Activated T-helper 17 cell treated with anti-CD3 and anti-CD28 coated beads, Interleukin-2, amount 50 U/mL, for 72 hours (primary cell): ENCODE measurements at regions not wholly inside any gene's neighbourhood (a gene's known extent, or its start where the extent isn't known, plus 50 kb on each side); places are given as distances from the start of the nearest gene placed in this dataset.

Experiments
- ATAC-seq: fragments of 150-1000 bp; cut with Tn5 transposase; replicated peaks from 2 replicates; pipeline ENCODE4 v1.10.0; 2021; ENCODE audit warnings: mild to moderate bottlenecking, moderate library complexity
- H3K27ac Mint-ChIP-seq: one replicate; pipeline ENCODE4 v1.8.0; 2022; ENCODE audit warnings: mixed read lengths
- H3K27me3 Mint-ChIP-seq: one replicate; pipeline ENCODE4 v1.8.0; 2022; ENCODE audit warnings: mixed read lengths
- H3K36me3 Mint-ChIP-seq: one replicate; pipeline ENCODE4 v1.8.0; 2022; ENCODE audit warnings: low read depth, mild to moderate bottlenecking, mixed read lengths
- H3K4me1 Mint-ChIP-seq: one replicate; pipeline ENCODE4 v1.8.0; 2022; ENCODE audit warnings: mixed read lengths
- H3K4me3 Mint-ChIP-seq: one replicate; pipeline ENCODE4 v1.8.0; 2022; ENCODE audit warnings: mild to moderate bottlenecking, mixed read lengths
- H3K9me3 Mint-ChIP-seq: one replicate; pipeline ENCODE4 v1.8.0; 2022; ENCODE audit warnings: mixed read lengths

DNA sequence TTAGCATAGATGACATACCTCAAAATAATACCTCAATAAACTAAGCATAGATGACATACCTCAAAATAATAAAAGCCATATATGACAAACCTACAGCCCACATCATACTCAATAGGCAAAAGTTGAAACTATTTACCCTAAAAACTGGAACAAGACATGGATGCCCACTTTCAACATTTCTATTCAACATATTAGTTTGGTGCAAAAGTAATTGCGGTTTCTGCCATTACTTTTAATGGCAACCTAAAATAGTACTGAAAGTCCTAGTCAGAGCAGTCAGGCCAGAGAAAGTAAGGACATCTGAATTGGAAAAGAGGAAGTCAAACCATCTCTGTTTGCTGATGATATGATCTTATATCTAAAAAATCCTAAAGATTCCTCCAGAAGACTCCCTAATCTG is 250.4 kb downstream of the RAB28 start:
- peaks cover 26% of the 10 kb centered on the region for H3K9me3 Mint-ChIP-seq
- no peak overlapping the region for H3K27ac Mint-ChIP-seq

DNA sequence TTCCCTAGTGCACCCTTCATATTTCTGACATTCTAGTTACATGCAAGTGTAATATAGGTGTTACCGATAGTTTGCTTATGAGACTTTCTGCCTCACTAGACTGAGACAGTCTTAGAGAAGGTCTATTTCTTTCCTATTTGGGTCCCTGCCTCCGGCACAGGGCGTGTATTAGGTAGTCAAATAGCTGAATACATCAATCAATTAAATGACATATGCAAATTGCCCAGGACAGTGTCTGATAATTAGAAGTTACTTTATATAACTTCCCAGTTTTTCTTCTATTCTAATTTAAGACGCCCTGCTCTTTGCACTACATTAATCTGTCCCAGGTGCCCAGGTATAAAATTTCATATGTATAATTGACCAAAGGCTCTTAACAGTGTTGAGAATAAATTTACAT is 264.2 kb downstream of the RAB28 start:
- no peak overlapping the region for H3K27ac Mint-ChIP-seq
- H3K36me3 Mint-ChIP-seq: no peaks in the 10 kb centered on the region
- H3K27me3 Mint-ChIP-seq: no peaks in the 10 kb centered on the region
- peaks cover 10% of the 10 kb centered on the region for H3K9me3 Mint-ChIP-seq
- ATAC-seq: no peak
- no peak overlapping the region for H3K4me3 Mint-ChIP-seq
- H3K4me1 Mint-ChIP-seq: no peaks in the 10 kb centered on the region

More for the DNA sequence above, 250.4 kb downstream of the RAB28 start:
- Mint-ChIP-seq H3K36me3 (no peaks in the 10 kb centered on the region), H3K27me3 (no peaks in the 10 kb centered on the region), H3K4me1 (no peaks in the 10 kb centered on the region), H3K4me3 (no peak overlapping the region)
- ATAC-seq: no peak

DNA sequence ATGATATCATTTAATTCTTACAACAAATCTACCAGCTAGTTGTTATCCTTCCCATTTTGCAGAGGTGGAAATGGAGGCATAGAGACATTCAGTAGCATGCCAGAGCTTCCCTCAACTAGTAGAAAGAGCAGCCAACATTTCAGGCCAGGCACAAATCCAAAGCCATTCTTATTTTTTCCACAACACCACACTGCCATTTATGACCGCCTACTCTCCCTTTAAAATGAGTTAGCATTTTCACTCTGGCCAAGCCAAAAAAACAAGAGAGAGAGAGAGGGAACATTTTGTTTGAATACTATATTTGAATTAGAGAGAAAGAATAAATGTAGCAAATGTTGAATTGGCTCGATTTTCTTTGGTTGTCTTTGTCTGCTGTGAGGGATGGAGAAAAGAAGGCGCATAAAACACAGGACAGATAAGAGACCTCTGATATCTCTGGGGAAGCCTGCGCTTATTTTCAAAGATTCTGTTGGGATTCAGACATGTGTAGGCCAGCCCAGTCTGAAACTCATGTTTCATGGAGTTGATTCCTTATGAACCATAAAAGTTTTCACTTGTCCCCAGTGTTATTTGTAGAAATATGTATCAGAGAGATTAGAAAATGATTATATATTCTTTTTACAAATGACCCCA is 265.7 kb downstream of the RAB28 start:
- no peak for ATAC-seq
- no peaks in the 10 kb centered on the region for H3K4me1 Mint-ChIP-seq

DNA sequence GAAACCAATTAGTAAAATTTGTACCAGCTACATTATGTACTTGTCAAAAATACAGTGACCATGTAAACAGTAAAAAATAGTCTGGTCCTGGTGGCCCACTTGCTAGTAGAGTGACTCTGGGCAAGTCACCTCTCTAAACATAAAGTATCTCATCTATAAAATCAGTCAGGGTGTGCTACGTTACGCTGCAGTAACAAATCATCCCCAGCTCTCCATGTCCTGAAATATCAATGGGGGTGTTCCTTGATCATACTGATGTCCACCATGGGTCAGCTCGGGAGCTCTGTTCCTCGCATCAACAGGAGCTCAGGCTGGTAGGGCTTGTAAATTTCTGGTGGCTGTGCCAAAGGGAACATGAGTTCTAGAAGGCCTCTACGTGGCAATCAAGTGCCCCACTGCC is 268.6 kb downstream of the RAB28 start:
- H3K4me1 Mint-ChIP-seq: no peaks in the 10 kb centered on the region
- no peaks in the 10 kb centered on the region for H3K27me3 Mint-ChIP-seq
- no peaks in the 10 kb centered on the region for H3K36me3 Mint-ChIP-seq
- peaks cover 10% of the 10 kb centered on the region for H3K9me3 Mint-ChIP-seq
- ATAC-seq: no peak
- no peak overlapping the region for H3K27ac Mint-ChIP-seq
- H3K4me3 Mint-ChIP-seq: no peak overlapping the region

More for the DNA sequence above, 265.7 kb downstream of the RAB28 start:
- H3K9me3 Mint-ChIP-seq: peaks cover 10% of the 10 kb centered on the region
- H3K36me3 Mint-ChIP-seq: no peaks in the 10 kb centered on the region
- no peaks in the 10 kb centered on the region for H3K27me3 Mint-ChIP-seq
- no peak overlapping the region for H3K4me3 Mint-ChIP-seq
- H3K27ac Mint-ChIP-seq: no peak overlapping the region

DNA sequence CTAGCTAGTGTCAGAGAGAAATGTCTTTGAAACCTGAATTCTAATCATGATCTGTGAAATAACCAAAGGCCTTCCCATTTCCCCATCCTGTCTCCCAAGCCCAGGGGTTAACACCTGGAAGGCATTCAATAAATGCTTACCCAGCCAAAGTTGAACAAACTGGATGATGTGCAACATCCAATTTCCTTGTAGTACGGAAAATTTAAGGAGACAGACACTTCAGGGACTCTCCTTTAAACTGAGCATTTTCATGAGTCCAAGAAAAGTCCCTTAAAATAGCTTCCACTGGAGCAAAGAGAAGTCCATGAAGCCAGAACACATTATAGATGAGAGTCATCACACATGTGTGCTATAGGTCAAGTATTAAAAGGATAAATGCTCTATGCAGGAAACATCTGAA is 271.2 kb downstream of the RAB28 start:
- H3K4me1 Mint-ChIP-seq: no peaks in the 10 kb centered on the region
- no peak overlapping the region for H3K27ac Mint-ChIP-seq
- H3K9me3 Mint-ChIP-seq: peaks cover 7% of the 10 kb centered on the region
- no peaks in the 10 kb centered on the region for H3K27me3 Mint-ChIP-seq
- H3K36me3 Mint-ChIP-seq: no peaks in the 10 kb centered on the region
- no peak overlapping the region for H3K4me3 Mint-ChIP-seq
- ATAC-seq: no peak

DNA sequence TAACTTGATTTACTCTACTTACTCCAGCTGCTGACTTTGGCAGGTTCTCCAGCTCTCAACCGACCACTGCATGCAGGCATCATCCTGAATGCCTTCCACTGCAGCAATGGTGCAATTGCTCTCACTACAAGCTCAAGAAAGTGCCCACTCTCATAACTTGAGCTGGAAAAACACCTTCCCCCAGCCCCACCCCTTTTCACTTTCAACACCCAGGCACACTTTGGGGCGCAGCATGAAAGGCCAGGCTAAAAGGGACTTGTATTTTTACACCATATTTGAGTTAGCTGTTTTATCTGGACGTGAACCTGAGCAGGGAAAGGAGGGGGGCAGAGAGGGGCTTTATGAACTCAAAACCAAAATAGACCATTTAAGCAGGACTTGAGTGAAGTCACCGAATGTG is 274.5 kb downstream of the RAB28 start:
- Mint-ChIP-seq H3K36me3 (no peaks in the 10 kb centered on the region), H3K9me3 (no peaks in the 10 kb centered on the region), H3K4me1 (no peaks in the 10 kb centered on the region), H3K27ac (no peak overlapping the region), H3K4me3 (no peak overlapping the region), H3K27me3 (no peaks in the 10 kb centered on the region)
- no peak for ATAC-seq

DNA sequence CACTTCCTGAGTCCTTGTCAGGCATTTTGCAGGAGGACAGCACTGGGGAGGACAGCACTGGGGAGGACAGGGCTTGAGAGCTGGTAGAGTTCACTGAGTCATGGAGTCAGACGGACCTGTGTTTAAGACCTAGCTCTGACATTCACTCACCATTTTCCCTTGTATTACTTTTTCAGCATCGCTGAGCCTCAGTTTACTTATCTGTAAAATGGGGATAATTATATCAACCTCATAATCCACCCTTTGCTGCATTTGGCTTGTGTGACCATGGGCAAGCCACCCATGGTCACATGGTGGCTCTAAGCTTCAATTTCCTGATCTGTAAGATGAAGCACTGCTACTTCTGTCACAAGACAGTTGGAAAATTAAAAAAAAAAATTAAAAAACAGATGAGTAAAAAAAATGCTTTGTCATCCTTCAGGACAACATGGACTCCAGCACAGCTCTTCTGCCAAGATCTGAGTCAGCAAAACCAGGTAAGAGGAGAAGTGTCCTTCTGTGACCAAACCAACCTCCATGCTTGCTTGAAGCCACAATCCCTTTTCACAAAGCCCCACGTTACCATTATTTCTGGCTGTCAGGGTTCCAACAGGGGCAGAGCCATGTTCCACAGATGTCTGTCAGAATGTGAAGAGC is 275.5 kb downstream of the RAB28 start:
- no peaks in the 10 kb centered on the region for H3K4me1 Mint-ChIP-seq
- H3K27ac Mint-ChIP-seq: no peak overlapping the region
- no peaks in the 10 kb centered on the region for H3K27me3 Mint-ChIP-seq
- ATAC-seq: no peak
- H3K4me3 Mint-ChIP-seq: no peak overlapping the region
- H3K9me3 Mint-ChIP-seq: no peaks in the 10 kb centered on the region
- no peaks in the 10 kb centered on the region for H3K36me3 Mint-ChIP-seq

DNA sequence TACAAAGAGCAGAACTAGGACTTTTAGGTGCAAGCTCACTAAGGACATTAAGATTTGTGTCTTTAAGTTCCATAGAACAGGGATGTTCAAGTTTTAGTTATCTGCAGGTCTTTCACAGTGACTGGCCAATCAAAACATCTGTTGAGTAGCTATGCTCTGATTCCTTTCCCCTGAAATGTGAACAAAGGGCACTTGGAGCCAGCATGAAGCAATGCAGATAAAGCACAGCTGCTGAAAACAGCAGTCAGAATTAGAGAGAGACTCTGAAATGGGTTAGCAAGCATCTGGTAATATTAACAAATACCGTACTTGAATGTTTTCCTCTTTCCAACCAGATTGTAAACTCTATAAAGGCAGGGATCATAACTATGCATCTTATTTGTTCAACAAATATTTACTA is 276.9 kb downstream of the RAB28 start:
- Mint-ChIP-seq H3K4me1 (no peaks in the 10 kb centered on the region), H3K4me3 (no peak overlapping the region), H3K27me3 (no peaks in the 10 kb centered on the region), H3K36me3 (no peaks in the 10 kb centered on the region), H3K27ac (no peak overlapping the region), H3K9me3 (no peaks in the 10 kb centered on the region)
- no peak for ATAC-seq

DNA sequence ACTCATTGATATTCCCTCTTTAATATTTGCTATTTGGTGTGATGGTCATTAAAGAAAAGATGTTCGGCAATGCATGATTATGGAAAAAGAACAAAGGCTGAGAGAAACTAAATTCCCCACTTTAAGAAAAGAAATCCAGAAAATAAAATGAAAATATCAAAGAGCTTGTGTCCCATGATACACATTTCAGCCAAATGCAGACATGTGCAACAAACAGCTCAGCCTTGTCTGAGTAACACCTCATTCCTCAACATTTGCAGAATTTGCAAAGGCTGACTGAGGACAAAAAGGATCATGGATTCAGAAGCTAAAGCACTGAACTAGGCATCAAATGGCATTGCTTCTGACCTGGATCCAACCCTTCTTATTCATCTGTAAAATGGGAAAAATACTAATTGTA is 281.0 kb downstream of the RAB28 start:
- no peaks in the 10 kb centered on the region for H3K4me1 Mint-ChIP-seq
- no peak overlapping the region for H3K4me3 Mint-ChIP-seq
- ATAC-seq: no peak
- no peaks in the 10 kb centered on the region for H3K36me3 Mint-ChIP-seq
- no peaks in the 10 kb centered on the region for H3K9me3 Mint-ChIP-seq
- no peak overlapping the region for H3K27ac Mint-ChIP-seq
- no peaks in the 10 kb centered on the region for H3K27me3 Mint-ChIP-seq

DNA sequence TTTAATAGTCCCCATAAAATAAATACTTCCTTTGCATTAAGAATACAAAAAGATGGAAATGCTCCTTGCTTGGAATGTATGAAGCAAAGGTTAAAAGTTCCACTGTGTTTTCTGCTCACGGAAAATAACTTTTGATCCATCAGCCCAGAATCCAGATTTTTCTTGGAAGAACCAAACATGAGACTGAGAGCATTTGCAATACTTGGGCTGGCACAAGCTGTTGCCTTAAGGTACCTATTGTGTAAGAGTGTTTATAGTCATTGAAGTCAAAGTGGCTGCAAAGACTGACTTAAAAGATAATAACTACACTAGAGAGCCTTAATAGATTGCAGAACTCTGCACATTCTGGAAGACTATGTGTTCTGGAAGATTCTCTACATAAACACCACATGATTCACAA is 281.4 kb downstream of the RAB28 start:
- no peaks in the 10 kb centered on the region for H3K36me3 Mint-ChIP-seq
- H3K4me1 Mint-ChIP-seq: no peaks in the 10 kb centered on the region
- no peak overlapping the region for H3K27ac Mint-ChIP-seq
- no peak overlapping the region for H3K4me3 Mint-ChIP-seq
- no peaks in the 10 kb centered on the region for H3K9me3 Mint-ChIP-seq
- no peaks in the 10 kb centered on the region for H3K27me3 Mint-ChIP-seq
- no peak for ATAC-seq

DNA sequence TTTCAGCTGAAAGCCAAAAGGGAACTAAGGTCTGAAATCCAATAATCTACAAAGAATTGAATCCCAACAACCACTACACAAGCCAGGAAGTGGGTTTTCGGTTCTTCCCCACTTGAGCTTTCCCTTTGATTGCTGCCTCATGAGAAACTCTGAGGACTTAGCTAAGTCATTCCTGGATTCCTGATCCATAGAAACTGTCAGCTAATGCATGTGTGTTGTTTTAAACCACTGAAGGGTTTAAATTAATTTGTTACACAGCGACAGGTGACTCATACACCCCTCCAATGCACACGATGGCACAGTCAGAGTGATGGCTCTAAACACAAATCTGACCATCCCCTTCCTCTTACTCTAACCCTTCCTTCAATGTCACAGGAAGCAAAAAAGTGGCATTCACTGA is 282.9 kb downstream of the RAB28 start:
- peak; percentile 21 for ATAC-seq
- no peaks in the 10 kb centered on the region for H3K9me3 Mint-ChIP-seq
- no peaks in the 10 kb centered on the region for H3K27me3 Mint-ChIP-seq
- no peaks in the 10 kb centered on the region for H3K36me3 Mint-ChIP-seq
- H3K4me1 Mint-ChIP-seq: no peaks in the 10 kb centered on the region
- H3K27ac Mint-ChIP-seq: no peak overlapping the region
- H3K4me3 Mint-ChIP-seq: no peak overlapping the region

DNA sequence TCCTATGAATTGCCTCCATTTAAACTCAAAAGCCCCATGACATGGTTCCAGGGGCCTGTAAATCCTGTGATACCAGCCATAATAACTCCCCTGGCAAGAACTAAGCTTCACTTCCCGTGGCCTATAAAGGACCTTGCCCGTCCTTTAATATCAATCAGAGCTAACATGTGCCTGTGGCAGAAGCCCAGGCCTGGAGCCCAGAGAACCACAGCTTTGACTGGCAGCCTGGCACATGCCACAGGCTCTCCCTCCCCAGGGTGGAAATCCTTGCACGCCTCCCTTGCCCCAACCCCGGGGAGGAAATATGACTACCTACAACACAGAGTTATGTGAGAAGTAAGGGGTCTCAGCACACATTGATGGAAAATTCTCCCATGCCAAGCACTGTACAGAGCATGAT is 287.4 kb downstream of the RAB28 start:
- Mint-ChIP-seq H3K36me3 (no peaks in the 10 kb centered on the region), H3K4me3 (no peak overlapping the region), H3K27me3 (no peaks in the 10 kb centered on the region), H3K27ac (no peak overlapping the region), H3K4me1 (no peaks in the 10 kb centered on the region), H3K9me3 (peaks cover 4% of the 10 kb centered on the region)
- ATAC-seq: no peak

DNA sequence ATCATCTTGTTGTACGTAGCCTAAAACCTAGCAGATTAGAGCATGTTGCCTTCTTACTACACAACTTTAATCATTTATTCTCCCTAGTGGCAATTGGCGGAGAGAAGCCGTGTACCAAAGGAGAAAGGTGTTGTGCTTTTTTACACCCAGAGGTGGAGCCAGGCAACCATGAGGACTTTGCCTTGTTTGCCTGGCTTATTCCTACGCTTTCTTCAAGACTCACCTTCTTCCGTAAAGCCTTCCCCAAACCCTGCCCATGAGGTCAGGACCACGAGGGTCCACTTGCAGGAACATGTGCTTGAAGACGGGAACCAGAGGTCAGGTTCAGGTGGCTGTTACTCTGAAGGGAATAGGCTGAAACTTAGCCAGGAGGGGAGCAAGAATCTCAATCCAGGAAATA is 290.5 kb downstream of the RAB28 start:
- Mint-ChIP-seq H3K9me3 (peaks cover 4% of the 10 kb centered on the region), H3K4me3 (no peak overlapping the region), H3K36me3 (no peaks in the 10 kb centered on the region), H3K4me1 (no peaks in the 10 kb centered on the region), H3K27ac (no peak overlapping the region), H3K27me3 (no peaks in the 10 kb centered on the region)
- ATAC-seq: no peak

DNA sequence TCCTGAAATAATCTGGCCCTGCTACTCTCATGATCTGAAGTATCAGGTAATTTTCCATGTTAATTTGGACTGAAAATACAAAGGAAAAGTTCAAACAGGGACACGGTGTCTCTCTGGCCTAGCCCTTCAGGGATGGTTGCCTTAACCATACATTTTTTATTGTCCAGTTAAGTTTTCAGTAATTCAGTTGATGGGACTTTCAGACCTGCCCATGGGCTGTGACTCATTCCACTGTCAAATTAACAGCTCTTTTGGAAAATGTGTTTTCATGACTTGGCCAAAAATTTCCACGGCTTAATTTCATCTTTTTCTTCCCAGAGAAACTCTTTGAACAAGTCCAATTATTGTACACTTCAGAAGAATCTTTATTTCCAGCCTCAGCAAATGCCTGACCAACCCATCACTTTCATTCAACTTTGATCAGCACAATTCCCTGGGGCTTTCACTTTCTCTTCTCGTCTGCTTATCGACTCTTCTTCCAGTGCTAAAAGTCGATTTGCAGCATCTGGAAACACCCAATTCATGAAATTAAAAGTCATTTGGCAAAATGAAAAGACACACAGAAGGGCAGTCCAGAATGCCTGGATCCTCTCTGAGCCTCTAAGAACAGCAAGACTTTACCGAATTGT is 293.9 kb downstream of the RAB28 start:
- no peaks in the 10 kb centered on the region for H3K36me3 Mint-ChIP-seq
- no peak for ATAC-seq
- H3K4me3 Mint-ChIP-seq: no peak overlapping the region
- H3K9me3 Mint-ChIP-seq: peaks cover 11% of the 10 kb centered on the region
- no peaks in the 10 kb centered on the region for H3K4me1 Mint-ChIP-seq
- H3K27ac Mint-ChIP-seq: no peak overlapping the region
- H3K27me3 Mint-ChIP-seq: no peaks in the 10 kb centered on the region

DNA sequence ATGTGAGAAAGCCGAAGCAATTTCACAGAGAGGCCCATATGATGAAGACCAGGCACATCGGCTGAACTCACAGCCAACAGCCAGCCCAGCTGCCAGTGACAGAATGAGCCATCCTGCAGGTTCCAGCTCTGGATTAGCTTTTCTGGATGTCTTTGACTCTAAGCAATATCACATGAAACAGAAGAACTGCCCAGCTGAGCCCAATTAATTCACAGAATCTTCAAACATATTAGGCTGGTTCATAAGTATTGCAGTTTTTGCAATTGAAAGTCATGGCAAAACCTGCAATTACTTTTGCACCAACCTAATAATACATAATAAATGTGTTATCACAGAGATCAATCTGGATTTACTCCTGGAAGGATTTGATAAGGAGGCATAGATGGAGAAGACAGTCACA is 299.9 kb downstream of the RAB28 start:
- H3K4me3 Mint-ChIP-seq: no peak overlapping the region
- H3K27ac Mint-ChIP-seq: no peak overlapping the region
- H3K4me1 Mint-ChIP-seq: no peaks in the 10 kb centered on the region
- ATAC-seq: no peak
- H3K27me3 Mint-ChIP-seq: no peaks in the 10 kb centered on the region
- peaks cover 11% of the 10 kb centered on the region for H3K9me3 Mint-ChIP-seq
- H3K36me3 Mint-ChIP-seq: no peaks in the 10 kb centered on the region
